Astrocyte of the cerebellum (primary cell): ENCODE measurements at regions not wholly inside any gene's neighbourhood (a gene's known extent, or its start where the extent isn't known, plus 50 kb on each side); places are given as distances from the start of the nearest gene placed in this dataset.
"Not testable (repeated sequence)": the region's sequence is repeated elsewhere in the genome, so short reads cannot be mapped to it uniquely, and the experiment has no call there.

ENCODE experiments used
- DNase-seq: peaks from one replicate; pipeline ENCODE4 v3.0.0-alpha.2; 2011; ENCODE audit warnings: low read depth
- H3K4me3 ChIP-seq: 2 replicates; pipeline ENCODE4 v1.5.1; 2011; ENCODE audit warnings: mild to moderate bottlenecking, low read depth, low read length, moderate library complexity
- CTCF ChIP-seq: IDR thresholded peaks from 2 replicates; pipeline ENCODE4 v1.5.1; 2012; ENCODE audit warnings: low read length, low read depth, moderate library complexity, mild to moderate bottlenecking; ENCODE audit errors: missing control alignments
- in situ Hi-C: cut with HindIII; loops from 2 replicates; pipeline ENCODE4 v1.10.0; 2017; ENCODE audit warnings: low sequenced_read_pairs

- no peak overlapping the region for H3K4me3 ChIP-seq
- DNase-seq, result no peak
- in situ Hi-C loops, result no loop called here
Observed at GRCh38 chr10:52571516-52572182, 200.9 kb downstream of the MBL2 start.

GRCh38 chr10:52573347-52573746 lies 199.2 kb downstream of the MBL2 start:
- no peak for TF ChIP-seq CTCF
- in situ Hi-C loops, result no loop called here
- H3K4me3 ChIP-seq, result no peak overlapping the region
- no peak for DNase-seq

More at GRCh38 chr10:52571516-52572182, 200.9 kb downstream of the MBL2 start:
- TF ChIP-seq CTCF, result no peak

GRCh38 chr10:52574697-52575096 lies 197.9 kb downstream of the MBL2 start:
- H3K4me3 ChIP-seq, result no peak overlapping the region
- TF ChIP-seq CTCF, result no peak
- no peak for DNase-seq
- in situ Hi-C loops, result no loop called here

GRCh38 chr10:52577047-52577446 lies 195.5 kb downstream of the MBL2 start:
- in situ Hi-C loops, result no loop called here
- DNase-seq, result no peak
- no peak for TF ChIP-seq CTCF
- H3K4me3 ChIP-seq, result no peak overlapping the region

- no peak for TF ChIP-seq CTCF
- peak; percentile 26 for DNase-seq
- no peak overlapping the region for H3K4me3 ChIP-seq
- in situ Hi-C loops, result no loop called here
Observed at GRCh38 chr10:52578871-52579405, 193.6 kb downstream of the MBL2 start.

- H3K4me3 ChIP-seq, DNase-seq, in situ Hi-C loops: not testable (repeated sequence)
Observed at GRCh38 chr10:52581636-52582035, 190.9 kb downstream of the MBL2 start.

GRCh38 chr10:52583336-52583735 lies 189.2 kb downstream of the MBL2 start:
- in situ Hi-C loops, result no loop called here
- no peak for DNase-seq
- H3K4me3 ChIP-seq, result no peak overlapping the region
- TF ChIP-seq CTCF, result no peak
